ENCODE measurements at regions not wholly inside any gene's neighbourhood (a gene's known extent, or its start where the extent isn't known, plus 50 kb on each side); places are given as distances from the start of the nearest gene placed in this dataset.

- DNase-seq (ENCODE audit: low spot score) = no peak
- in situ Hi-C loops (cut with MboI; ENCODE audit: low sequenced_read_pairs, unreplicated experiment) = no loop called here
- TF ChIP-seq, protein P1, sequence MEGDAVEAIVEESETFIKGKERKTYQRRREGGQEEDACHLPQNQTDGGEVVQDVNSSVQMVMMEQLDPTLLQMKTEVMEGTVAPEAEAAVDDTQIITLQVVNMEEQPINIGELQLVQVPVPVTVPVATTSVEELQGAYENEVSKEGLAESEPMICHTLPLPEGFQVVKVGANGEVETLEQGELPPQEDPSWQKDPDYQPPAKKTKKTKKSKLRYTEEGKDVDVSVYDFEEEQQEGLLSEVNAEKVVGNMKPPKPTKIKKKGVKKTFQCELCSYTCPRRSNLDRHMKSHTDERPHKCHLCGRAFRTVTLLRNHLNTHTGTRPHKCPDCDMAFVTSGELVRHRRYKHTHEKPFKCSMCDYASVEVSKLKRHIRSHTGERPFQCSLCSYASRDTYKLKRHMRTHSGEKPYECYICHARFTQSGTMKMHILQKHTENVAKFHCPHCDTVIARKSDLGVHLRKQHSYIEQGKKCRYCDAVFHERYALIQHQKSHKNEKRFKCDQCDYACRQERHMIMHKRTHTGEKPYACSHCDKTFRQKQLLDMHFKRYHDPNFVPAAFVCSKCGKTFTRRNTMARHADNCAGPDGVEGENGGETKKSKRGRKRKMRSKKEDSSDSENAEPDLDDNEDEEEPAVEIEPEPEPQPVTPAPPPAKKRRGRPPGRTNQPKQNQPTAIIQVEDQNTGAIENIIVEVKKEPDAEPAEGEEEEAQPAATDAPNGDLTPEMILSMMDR (IDR thresholded peaks at IDR 0.05; ENCODE audit: borderline replicate concordance, control extremely low read depth, extremely low read depth, insufficient read depth, missing control alignments) = no peak
Observed at GRCh38 chr18:73590950-73591349, 556.7 kb downstream of the FBXO15 start.

- TF ChIP-seq, protein P1 (IDR thresholded peaks at IDR 0.05; ENCODE audit: borderline replicate concordance, control extremely low read depth, extremely low read depth, insufficient read depth, missing control alignments) = no peak
- no peak for DNase-seq (ENCODE audit: low spot score)
- in situ Hi-C loops (cut with MboI; ENCODE audit: low sequenced_read_pairs, unreplicated experiment) = no loop called here
Observed at GRCh38 chr18:73579698-73580097, 567.9 kb downstream of the FBXO15 start.

DNA sequence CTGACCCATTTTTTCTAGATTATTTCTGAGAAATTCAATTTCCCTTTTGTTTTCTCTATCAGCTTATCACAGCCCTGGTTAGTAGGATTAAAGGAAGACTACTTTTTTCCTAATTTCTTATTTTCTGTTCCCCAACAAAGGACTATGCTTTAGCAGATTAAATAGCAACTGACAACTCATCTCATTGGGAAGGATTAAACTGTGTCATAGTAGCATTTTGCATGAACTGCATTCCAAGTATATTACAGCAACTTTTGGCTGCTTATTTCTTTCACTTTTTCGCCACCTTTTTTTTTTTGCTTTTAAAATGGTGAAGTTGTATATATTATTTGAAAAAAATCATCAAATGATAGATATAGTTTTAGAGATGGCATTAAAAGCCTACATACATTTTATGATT is 570.3 kb downstream of the FBXO15 start:
- in situ Hi-C loops (cut with MboI; ENCODE audit: low sequenced_read_pairs, unreplicated experiment) = no loop called here
- TF ChIP-seq, protein P1 (IDR thresholded peaks at IDR 0.05; ENCODE audit: borderline replicate concordance, control extremely low read depth, extremely low read depth, insufficient read depth, missing control alignments) = no peak
- DNase-seq (ENCODE audit: low spot score) = no peak

DNA sequence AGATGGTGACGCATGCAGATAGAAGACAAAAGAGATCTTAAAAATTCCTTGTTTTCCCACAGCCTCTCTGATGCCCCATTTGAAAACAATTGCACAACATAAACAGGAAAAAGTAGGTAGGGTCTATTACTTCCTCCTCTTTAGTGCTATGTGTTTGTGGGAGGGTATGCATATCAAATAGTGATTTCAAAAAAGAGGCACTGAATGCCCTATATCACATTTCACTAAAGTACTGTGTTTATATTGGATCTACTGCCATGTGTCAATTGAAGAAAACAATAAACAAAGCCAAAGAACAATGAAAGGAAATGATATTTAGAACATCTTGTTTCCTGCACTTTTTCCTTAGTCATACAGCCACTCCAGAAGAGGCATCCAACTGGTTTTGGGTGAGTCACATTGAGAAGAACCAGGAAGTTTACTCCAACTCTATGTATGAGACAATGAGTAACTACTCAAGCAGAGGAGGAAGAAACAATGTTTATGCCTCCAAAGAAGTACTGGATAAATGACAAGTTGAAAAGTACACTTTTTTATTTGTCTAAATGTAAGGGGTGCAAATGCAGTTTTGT is 583.6 kb downstream of the FBXO15 start:
- DNase-seq (ENCODE audit: low spot score) = no peak
- in situ Hi-C loops (cut with MboI; ENCODE audit: low sequenced_read_pairs, unreplicated experiment) = no loop called here
- TF ChIP-seq, protein P1 (IDR thresholded peaks at IDR 0.05; ENCODE audit: borderline replicate concordance, control extremely low read depth, extremely low read depth, insufficient read depth, missing control alignments) = no peak

GRCh38 chr18:73563345-73563744 is 584.3 kb downstream of the FBXO15 start:
- TF ChIP-seq, protein P1 (IDR thresholded peaks at IDR 0.05; ENCODE audit: borderline replicate concordance, control extremely low read depth, extremely low read depth, insufficient read depth, missing control alignments) = no peak
- no peak for DNase-seq (ENCODE audit: low spot score)
- in situ Hi-C loops (cut with MboI; ENCODE audit: low sequenced_read_pairs, unreplicated experiment) = no loop called here

- TF ChIP-seq, protein P1 (IDR thresholded peaks at IDR 0.05; ENCODE audit: borderline replicate concordance, control extremely low read depth, extremely low read depth, insufficient read depth, missing control alignments) = no peak
- in situ Hi-C loops (cut with MboI; ENCODE audit: low sequenced_read_pairs, unreplicated experiment) = no loop called here
- DNase-seq (ENCODE audit: low spot score) = no peak
Observed at GRCh38 chr18:73556904-73557303, 590.7 kb downstream of the FBXO15 start.

All from GM13976 (cell line).